ENCODE measurements at regions not wholly inside any gene's neighbourhood (a gene's known extent, or its start where the extent isn't known, plus 50 kb on each side); places are given as distances from the start of the nearest gene placed in this dataset.
"Not testable (repeated sequence)": the region's sequence is repeated elsewhere in the genome, so short reads cannot be mapped to it uniquely, and the experiment has no call there.

DNA sequence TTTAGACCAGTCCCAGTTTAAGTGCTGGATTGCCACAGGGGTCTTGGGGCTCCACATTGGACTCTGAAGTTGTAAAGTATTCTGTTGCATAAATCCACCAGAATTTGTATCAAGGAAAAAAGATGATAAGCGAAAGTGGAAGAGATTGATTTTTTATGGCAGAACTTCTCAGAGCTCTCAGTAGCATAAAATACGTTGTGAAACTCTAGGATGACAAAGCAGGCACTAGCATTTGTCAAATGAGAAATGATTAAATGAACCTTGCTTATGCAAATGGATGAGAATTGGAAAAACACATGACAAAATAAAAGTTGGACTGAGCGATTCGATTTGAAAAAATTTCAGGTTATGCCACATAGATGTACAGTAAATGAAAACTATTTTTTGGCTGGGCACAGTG is 253.8 kb upstream of the RAB4A start:
- DNase-seq, result no peak

DNA sequence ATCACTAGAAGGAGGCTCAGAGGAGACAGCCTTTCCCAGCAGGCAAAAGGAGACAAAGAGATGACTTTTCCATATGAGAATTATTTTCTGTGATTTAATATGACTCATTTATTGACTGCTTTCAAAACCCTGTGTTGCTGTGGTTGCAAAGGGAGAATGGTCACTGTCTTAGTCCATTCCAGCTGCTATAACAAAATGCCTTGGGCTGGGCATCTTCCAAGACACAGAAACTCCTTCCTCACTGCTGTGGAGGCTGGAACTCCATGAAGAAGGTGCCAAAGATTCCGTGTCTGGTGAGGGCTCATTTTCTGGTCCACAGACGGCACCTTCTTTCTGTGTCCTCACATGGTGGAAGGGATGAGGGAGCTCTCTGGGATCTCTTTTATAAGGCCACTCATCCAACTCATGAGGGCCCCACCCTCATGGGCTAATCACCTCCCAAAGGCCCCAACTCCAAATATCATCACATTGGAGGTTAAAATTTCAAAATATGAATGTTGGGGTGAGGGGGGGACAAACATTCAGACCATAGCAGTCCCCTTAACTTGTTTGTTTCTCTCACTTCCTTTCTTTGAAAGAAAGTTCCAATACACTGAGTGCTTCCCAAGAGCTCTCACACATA is 252.1 kb upstream of the RAB4A start:
- no peak for DNase-seq

- DNase-seq, result no peak
Observed at GRCh38 chr1:229019663-229020271, 251.1 kb upstream of the RAB4A start.

DNA sequence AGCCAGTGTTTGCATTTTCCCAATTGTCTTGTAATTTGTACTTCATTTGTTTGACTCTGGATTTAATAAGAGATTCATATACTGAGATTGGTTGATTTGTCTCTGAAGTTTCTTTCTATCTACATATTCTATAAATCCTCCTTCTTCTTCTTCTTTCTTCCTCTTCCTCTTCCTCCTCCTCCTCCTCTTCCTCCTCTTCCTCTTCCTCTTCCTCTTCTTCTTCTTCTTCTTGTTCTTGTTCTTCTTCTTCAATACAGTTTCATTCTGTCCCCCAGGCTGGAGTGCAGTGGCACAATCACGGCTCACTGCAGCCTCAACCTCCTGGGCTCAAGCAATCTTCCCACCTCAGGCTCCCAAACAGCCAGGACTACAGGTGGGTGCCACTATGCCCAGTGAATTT is 249.9 kb upstream of the RAB4A start:
- not testable (repeated sequence) for DNase-seq

DNA sequence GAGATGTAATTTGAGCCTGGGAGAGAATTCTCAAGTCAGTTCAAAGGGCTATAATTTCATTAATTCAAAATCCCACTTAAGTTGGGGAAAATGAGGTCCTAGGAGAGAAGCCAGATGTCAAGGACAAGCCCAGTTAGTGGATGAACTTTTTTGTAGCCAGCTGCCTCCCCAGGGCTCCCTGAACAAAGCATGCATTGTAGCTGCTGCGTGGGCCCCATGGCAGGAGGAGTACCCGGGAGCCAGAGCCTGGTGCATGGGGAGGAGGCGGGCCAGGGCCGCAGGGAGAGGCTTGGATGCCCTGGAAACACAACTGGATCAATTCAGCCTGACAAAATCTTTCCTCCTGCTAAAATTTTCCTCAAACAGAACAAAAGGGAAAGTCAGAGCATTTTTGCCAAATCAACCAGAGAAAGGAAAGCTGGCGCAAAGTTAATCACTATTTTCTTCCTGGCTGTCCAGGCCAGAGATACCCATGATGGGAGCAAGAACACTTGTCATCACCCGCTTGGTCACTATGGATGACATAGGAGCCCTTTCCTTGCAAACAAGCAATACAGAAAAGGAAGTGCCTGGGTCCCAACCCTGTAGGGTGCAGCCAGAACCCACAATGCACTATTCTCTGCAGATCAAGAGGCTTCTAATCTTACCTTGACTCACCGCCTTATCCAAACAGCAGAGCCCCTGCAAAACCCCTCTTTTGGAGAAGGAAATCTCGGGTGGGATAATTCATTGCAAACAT is 248.1 kb upstream of the RAB4A start:
- DNase-seq, result no peak

- DNase-seq, result no peak
Observed at GRCh38 chr1:229023651-229024300, 247.1 kb upstream of the RAB4A start.

GRCh38 chr1:229024528-229025130 is 246.3 kb upstream of the RAB4A start:
- peak; percentile 88 for DNase-seq

DNA sequence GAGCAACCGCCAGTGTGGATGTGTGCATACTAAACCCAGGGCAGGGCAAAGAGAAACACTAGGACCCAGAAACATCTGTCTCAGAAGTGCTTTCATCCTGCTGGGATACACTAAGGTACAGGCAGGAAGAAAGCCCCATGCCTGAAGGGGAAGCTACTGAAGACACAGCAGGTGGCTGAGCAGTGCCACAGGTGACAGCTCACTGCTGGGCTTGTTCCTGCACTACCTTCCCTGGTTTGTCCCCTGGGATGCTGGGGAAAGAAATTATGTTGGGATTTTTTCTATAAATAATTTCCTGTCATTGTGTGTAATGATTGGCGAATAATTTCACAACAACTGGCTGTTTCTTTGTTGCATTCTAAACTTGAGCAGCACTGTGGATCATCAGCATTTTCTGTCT is 245.3 kb upstream of the RAB4A start:
- DNase-seq, result no peak

DNA sequence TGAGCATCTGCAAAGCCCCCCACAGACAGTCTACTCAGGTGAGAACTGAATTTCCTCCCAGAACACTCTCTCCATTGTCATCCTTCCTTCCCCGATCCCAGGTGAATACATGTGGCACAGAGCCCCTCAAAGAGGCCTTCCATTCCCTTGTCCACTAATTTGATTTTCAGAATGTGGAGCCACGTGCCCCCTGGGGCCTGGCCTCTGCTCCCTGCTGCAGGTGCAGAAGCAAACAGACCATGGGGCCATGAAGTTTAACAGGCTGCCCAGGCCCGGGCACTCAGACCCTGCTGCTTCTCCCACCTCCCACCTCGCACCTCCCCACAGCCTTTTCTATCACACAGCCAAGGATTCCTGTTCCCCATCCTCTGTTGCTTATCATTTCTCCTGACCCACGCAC is 243.8 kb upstream of the RAB4A start:
- no peak for DNase-seq

DNA sequence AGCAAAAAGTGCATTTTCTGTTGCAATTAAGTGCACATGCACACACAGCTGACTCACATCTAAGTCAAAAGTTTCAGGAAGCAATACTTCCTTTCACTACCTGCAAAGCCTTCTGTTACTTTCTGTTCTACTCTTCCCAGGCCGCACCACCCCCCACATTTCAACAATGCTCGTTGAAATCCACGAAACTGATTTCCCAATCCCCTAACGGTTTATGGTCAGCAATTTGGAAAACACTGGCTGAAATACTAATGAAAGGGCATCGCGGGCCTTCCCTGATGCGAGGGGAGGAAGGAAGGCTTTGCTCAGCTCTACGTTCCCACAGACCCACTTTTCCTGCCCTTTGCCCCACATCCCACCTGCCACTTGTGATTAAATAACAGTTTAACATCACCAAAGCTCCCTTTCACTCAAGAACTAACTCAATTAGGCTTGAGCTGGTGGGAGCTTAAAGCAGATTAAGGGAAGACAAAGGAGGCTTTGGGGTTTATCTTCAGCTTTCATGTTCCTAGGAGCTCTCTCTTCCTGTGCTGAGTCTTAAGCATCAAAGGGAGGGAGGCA is 243.2 kb upstream of the RAB4A start:
- no peak for DNase-seq

DNA sequence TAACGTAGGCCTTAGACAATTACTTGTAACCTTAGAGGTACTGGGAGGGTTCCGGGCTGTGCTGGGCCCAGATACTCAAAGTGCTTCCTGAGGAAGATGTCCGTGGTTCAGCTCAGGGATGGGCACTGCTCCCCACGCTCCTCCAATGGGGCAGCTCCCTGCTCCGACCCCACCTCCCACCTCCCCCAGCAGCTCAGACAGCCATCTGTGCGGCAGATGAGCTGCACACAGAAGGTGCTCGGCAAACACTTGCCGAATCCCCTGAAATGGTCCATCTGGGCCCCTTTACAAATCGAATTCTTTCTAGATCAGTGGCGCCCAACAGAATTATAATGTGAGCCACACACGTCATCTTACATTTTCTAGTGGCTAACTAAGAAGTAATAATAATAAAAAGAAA is 242.4 kb upstream of the RAB4A start:
- no peak for DNase-seq

DNA sequence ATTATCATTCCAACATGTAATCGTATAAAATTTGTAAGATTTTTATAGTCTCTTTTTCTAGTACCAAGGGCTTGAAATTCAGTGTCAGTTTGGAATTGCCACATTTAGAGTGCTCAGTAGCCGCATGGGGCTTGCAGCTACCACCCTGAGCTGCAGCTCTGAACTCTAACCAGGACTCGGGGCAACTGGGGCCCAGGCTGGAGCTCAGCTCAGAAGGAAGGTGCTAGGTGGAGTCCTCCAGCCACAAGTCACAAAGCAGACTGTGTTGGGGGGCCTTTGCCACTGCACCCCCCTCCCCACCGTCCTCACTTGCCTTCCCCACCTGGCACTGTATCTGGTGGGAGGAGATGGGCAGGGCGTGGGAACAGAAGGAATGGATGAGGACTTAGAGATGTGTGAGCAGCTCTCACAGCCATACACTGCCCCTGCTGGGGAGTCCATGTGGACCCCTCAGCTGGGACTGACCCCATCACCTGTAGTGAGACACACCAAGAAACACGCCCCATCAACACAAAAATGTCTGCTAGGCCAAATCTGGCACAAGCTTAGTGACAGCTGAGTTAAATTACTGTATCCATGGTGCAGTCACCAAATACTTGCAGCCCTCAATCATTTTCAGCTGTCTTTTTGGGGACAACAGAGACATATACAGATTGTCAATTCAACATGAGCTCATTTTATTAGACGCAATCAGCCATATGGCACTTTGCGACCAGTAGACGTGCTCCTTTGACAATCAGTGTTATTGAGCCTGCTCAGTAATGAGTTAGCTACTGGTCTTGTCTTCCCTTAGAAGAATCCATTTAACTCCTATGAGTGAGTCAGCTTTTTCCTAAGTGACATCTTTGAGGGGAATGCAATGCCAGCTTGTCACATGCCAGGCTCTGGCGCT is 241.7 kb upstream of the RAB4A start:
- DNase-seq, result peak; percentile 38

GRCh38 chr1:229029879-229030235 is 241.1 kb upstream of the RAB4A start:
- DNase-seq, result no peak

DNA sequence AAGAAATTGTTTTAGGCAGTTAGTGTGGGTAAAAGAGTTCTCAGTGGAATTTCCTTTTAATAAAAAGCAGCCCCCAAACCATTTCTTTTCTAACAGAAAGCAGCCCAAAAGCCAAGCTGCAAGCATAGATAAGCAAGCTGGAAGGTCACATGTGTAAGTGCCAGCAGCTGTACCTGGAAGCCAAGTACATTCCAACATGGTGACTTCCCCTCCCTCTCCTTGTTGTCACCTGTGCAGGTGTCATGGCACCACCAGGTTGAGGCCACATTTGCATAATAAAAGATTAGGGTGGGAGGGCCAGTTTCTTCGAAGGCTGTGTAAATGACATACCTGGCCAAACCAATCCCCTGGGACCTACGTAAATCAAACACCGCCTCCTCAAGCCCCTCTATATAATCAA is 240.3 kb upstream of the RAB4A start:
- DNase-seq, result no peak

- no peak for DNase-seq
Observed at GRCh38 chr1:229031061-229031460, 239.8 kb upstream of the RAB4A start.

- DNase-seq, result no peak
Observed at GRCh38 chr1:229031481-229032341, 239.2 kb upstream of the RAB4A start.

DNA sequence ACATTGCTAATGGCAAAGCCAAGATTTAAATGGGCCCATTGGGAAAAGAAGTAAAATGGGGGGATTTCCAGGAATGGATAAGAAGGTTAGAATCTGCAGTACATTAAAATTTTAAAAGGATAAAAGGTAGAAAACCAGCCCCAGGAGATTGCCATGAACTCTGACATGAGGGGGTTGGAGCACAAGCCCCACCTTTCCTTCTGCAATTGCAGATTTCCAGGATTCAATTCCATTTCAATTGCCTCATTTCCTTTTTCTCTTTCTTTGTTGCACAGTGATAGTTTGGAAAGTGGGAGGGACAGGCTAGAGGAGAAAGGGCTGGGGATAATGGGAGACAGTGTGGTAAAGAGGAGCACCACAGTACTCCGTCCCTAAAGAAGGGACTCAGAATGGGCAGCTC is 238.5 kb upstream of the RAB4A start:
- peak; percentile 4 for DNase-seq

DNA sequence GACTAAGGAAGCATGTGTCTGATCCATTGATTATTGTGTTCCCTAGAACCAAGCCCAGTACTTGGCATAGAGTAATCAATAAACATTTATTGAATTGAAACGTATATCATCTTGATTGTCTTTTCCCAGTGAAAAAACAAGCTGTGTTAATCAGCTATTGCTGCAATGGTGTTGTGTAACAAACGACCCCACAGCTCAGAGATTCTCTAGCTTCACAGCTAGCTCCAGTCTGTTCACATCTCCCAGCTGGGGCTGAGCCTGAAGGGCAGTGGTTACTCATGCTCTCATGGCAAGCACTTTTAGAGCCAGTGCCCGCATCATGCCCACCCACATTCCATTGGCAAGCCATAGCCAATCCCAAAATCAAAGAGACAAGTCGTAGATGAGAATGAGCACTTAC is 237.4 kb upstream of the RAB4A start:
- DNase-seq, result no peak

DNA sequence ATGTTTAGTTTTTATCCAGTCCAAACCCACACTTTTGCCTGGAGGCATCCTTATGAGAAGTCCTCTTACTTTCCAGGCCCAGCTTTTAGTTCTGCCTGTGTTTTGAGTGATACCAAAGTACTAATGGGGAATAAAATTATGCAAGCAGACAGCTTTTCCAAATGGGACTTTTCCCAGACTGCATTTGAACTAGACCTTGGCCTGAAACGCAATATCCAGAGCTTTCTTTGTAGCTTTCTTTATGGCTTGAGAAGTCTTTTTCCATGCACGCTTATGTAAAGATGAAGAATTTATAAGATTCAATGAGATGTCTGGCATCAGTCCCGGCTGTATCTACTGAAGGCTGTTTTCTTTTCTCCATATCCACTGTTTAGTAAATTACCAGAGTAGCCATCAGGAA is 236.6 kb upstream of the RAB4A start:
- no peak for DNase-seq

DNA sequence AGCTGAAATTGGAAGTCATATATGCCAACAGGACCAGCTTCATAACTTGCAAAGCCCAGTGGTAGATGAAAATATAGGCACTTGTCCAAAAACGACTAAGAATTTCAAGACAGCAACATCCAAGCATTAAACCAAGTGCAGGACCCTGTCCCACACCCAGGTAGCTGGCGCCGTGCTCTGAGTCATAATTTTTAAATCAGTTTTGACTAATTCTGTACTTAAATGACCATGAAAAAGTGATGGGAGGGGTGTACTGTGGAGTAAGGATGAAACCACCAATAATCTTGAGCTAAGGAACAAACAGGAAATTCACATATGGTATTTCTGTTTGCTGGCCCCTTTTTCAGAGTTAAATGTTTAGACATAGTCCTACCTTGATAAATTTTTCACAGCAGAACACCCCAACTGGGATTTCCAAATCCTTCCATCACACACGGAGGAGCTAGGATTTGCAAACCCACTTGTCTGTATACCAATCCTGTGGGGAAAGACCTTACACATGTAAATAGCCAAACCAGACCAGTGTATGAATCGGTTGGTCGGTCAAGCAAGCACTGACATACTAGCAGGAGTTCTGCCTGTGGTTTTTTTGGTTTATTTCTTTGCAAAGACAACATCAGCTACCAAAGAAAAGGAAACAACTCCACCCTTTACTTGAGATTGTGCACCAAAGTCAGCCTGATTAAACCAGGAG is 235.7 kb upstream of the RAB4A start:
- no peak for DNase-seq
